ENCODE measurements at regions not wholly inside any gene's neighbourhood (a gene's known extent, or its start where the extent isn't known, plus 50 kb on each side); places are given as distances from the start of the nearest gene placed in this dataset.
"Not testable (repeated sequence)": the region's sequence is repeated elsewhere in the genome, so short reads cannot be mapped to it uniquely, and the experiment has no call there.

DNA sequence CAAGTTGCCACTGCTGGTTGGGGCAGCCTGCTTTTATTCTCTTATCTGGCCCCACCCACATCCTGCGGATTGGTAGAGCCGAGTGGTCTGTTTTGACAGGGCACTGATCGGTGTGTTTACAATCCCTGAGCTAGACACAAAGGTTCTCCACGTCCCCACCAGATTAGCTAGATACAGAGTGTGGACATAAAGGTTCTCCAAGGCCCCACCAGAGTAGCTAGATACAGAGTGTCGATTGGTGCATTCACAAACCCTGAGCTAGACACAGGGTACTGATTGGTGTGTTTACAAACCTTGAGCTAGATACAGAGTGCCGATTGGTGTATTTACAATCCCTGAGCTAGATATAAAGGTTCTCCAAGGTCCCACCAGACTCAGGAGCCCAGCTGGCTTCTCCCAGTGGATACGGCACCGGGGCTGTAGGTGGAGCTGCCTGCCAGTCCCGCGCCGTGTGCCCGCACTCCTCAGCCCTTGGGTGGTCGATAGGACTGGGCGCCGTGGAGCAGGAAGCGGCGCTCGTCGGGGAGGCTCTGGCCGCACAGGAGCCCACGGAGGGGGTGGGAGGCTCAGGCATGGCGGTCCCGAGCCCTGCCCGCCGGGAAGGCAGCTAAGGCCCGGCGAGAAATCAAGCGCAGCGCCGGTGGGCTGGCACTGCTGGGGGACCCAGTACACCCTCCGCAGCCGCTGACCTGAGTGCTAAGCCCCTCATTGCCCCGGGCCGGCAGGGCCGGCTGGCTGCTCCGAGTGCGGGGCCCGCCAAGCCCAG lies 157.8 kb upstream of the PPP1R3A start:
- DNase-seq: not testable (repeated sequence)

DNA sequence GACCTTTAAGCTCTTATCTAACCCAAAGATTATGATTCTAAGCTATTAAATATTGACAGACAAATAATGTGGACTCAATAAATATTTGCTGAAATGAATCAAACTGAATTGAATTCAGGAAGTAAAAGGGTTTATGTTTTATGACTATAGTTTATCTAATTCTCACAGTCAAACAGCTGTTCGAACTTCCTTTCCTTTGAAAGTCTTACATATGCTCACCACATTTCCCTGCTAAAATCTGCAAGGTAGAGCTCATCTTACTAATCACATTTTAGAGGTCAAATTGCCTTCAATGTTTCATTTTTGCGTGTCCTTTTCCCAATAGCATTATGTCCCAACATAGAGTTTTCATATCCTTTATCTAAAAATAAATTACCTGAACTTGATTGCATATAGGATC lies 154.9 kb upstream of the PPP1R3A start:
- DNase-seq: no peak

GRCh38 chr7:114070246-114070645 lies 151.4 kb upstream of the PPP1R3A start:
- no peak for DNase-seq

DNA sequence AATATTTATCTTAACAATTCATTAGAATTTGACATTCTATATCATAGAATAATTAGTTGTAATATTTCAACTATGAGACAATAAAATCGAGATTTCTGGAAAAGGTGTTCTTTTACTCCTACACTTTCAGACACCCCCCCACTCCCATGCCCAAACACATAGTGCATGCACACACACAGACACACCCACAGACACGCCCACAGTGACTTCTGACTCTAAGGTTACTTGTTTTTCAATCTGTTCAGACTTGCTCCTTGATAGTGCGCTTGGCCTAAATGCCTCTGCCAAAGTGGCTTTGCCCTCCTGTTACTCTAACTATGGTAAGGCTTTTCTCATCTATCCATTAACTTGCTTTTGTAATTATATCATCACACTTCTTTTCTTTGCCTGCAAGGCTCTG lies 144.0 kb upstream of the PPP1R3A start:
- DNase-seq: no peak

DNA sequence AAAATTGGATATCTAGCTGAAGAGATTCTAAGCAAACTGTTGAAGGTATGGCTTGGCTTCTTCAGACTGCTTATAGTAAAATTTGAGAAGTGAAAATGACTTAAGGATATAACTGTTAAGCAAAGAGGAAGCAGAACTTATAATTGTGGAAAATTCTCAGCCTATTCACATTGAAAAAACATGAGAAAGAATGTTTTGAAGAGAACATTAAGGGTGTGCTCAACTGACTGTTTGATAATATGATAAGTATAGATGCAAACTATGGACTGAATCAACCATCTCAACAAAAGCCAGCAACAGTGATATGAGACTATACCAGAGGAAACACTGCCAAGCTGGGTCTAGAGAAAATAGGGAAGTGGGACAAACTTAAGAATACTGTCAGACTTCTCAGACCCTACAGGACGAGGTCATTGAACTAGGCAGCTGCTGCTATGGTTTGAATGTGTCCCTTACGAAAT lies 133.1 kb upstream of the PPP1R3A start:
- DNase-seq: no peak

- no peak for DNase-seq
Measured at GRCh38 chr7:114050571-114050970, 131.8 kb upstream of the PPP1R3A start.

DNA sequence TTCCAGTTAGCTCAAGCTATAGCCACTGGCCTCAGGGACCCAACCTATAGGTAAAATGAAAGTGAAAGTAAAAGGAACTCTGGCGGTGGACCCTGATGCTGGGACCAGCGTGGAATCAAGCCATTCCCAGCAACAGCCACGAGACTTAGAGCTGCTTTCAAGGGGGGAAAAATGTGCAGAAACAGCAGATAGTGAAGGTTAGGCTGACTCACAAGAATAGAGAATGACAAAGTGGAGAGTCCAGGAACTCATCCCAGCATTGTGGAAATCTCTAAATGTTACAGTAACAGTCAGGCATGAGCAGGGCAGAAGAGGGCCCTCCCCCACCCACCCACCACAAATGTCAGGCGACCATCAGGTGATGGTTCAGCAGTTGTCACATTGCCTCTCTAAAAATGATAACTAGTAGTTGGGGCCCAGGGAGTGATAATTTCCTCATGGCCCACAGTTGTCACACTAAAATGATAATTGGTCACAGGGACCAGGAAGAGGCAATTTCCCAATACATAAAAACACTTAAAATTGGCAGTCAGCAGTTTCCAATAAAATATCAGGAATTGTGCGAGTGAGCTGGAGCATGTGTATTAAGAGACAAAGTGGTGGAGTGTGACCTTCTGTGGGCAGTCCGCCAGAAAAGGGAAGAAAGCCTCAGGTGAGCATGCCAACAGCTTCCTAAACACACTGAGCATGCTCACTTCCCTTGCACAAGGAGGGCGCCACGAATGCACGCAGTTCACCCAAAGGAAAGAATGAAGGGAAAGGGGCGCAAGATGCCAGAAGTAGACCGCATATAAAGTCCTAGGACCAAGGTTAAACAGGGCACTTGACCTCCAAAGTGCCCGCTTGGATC lies 129.8 kb upstream of the PPP1R3A start:
- no peak for DNase-seq

GRCh38 chr7:114047889-114048288 lies 129.1 kb upstream of the PPP1R3A start:
- DNase-seq: no peak

GRCh38 chr7:114033475-114033874 lies 114.7 kb upstream of the PPP1R3A start:
- DNase-seq: no peak

DNA sequence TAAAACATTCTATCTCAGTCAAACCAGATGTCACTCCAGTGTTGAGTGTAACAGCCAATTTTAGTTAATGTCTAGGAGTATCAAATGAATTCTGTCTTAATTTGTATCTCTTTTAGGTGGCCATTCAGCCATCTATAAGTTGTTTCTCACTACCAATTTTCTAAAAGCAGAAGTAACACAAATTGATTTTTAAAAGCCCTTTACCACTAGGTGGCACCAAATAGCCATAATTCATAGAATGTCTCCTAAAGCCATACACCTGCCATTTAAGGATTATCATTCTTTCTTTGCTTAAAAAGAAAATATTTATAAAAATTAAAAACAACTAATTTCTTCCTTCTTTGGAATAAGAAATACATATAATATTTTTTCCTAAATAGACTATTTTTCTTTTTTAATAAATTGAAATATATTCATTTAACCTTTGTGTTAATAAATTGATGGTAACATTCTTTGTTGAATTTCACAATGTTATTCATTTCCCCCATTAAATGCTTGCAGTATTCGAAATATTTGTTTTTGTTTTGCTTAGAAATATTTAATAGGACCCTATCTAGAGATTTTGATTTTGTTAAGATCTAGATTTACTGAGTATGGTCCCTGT lies 107.8 kb upstream of the PPP1R3A start:
- DNase-seq: peak; percentile 36

DNA sequence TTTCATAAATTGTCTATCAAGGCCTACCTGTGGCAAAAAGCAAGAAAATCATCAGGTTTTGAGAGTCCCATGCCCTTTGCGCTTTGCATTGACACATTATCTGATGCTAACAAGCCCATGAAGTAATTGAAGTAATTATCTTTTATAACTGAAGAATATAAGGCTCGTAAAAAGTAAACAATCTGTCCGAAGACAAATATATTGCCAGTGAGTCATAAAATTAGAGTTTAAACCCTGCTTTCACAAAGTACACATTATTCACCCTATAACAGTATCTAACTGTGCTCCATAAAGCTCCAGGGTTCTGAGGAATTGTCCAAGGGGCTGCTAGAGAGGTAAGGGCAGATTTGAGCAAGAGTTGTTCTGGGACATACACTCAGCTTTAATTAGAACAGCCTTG lies 102.3 kb upstream of the PPP1R3A start:
- DNase-seq: no peak

DNA sequence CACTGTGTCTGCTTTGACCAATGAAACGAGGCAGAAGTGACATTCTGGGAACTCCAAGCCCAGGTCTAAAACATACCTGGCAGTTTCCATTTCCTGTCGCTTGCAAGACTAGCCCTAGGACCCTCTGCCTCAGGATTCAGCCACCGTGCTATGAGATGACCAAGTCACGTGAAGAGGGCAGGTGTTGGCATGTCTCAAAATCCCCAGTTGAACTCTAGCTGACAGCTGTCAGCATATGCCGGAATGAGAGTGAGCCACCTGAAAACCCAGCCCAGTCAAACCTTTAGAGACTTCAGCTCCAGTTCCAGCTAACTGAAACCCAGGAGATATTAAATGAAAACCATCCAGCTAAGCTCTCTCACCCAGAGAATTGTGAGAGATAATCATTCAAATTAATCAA lies 89.9 kb upstream of the PPP1R3A start:
- DNase-seq: no peak

DNA sequence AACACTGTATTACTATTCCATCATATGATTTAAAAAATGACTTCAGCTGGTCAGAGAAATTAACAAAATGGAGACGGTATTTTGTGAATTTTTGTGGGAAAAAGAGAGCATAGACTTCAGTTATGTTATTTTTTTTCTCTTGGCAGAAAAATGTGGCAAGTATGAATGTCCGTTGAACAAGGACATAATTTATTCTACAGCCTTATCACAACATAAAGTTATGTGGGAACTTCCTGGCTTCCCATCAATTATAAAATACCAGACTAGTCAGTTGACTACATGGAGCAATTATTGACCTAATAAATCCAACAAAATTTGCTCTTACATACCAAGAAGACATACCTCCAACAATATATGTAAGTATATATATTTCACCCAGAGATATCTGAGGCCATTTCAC lies 88.6 kb upstream of the PPP1R3A start:
- DNase-seq: no peak

DNA sequence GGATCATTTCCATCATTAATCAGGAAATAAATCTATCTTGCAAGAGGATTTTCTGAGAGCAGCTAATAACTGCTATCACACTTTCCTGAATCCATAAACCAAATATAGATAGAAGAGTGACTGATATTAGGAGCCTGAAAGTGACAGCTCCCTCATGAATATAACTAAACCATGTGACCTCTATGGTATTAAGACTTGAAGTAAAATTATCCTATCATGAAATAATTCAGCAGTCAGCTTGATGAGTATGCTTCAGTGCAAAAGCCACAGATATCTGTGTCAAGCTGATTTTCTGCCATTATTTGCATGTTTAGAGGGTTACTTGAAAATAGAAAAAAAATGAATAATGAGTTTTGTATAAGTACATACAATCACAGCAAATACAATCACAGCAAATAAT lies 80.1 kb upstream of the PPP1R3A start:
- DNase-seq: no peak

- DNase-seq: no peak
Measured at GRCh38 chr7:113996405-113996804, 77.6 kb upstream of the PPP1R3A start.

- DNase-seq: no peak
Measured at GRCh38 chr7:113986216-113986615, 67.4 kb upstream of the PPP1R3A start.

- no peak for DNase-seq
Measured at GRCh38 chr7:113976508-113976907, 57.7 kb upstream of the PPP1R3A start.

- no peak for DNase-seq
Measured at GRCh38 chr7:113968713-113969112, 49.9 kb upstream of the PPP1R3A start.
